Mesendoderm (in vitro differentiated cells): ENCODE measurements at regions not wholly inside any gene's neighbourhood (a gene's known extent, or its start where the extent isn't known, plus 50 kb on each side); places are given as distances from the start of the nearest gene placed in this dataset.

Experiments used
- DNase-seq: peaks from one replicate; pipeline ENCODE4 v3.0.0; 2013
- H2AK5ac ChIP-seq: 2 replicates; pipeline ENCODE4 v1.6.1; 2013; ENCODE audit warnings: low read length, inconsistent platforms
- H2BK120ac ChIP-seq: 2 replicates; pipeline ENCODE4 v1.6.1; 2013; ENCODE audit warnings: low read depth, mild to moderate bottlenecking, low read length, moderate library complexity, mixed read lengths
- H2BK15ac ChIP-seq: replicated peaks from 2 replicates; pipeline ENCODE4 v1.6.1; 2013; ENCODE audit warnings: low read depth, mild to moderate bottlenecking, moderate library complexity
- H2BK5ac ChIP-seq: 2 replicates; pipeline ENCODE4 v1.6.1; 2013; ENCODE audit warnings: low read length, inconsistent platforms
- H3K18ac ChIP-seq: 2 replicates; pipeline ENCODE4 v1.6.1; 2013; ENCODE audit warnings: mild to moderate bottlenecking, low read length, mixed read lengths
- H3K23ac ChIP-seq: one replicate; pipeline ENCODE4 v1.6.1; 2013; ENCODE audit warnings: low read length
- H3K27ac ChIP-seq: 2 replicates; pipeline ENCODE4 v1.5.1; 2013; ENCODE audit warnings: low read depth, mild to moderate bottlenecking, inconsistent platforms, low read length, moderate library complexity
- H3K27me3 ChIP-seq: 2 replicates; pipeline ENCODE4 v1.6.1; 2013; ENCODE audit warnings: low read length, control low read depth, mild to moderate bottlenecking, inconsistent platforms; ENCODE audit not compliant: insufficient read depth, poor library complexity
- H3K36me3 ChIP-seq: 2 replicates; pipeline ENCODE4 v1.6.1; 2013; ENCODE audit warnings: low read length, inconsistent platforms; ENCODE audit not compliant: control insufficient read depth, insufficient read depth
- H3K4ac ChIP-seq: one replicate; pipeline ENCODE4 v1.6.1; 2013; ENCODE audit warnings: low read depth, mild to moderate bottlenecking, low read length, moderate library complexity
- H3K4me1 ChIP-seq: 2 replicates; pipeline ENCODE4 v1.6.1; 2013; ENCODE audit warnings: low read depth, low read length, inconsistent platforms; ENCODE audit not compliant: control insufficient read depth
- H3K4me2 ChIP-seq: 2 replicates; pipeline ENCODE4 v1.6.1; 2013; ENCODE audit warnings: low read length
- H3K4me3 ChIP-seq: 2 replicates; pipeline ENCODE4 v1.5.1; 2013; ENCODE audit warnings: mild to moderate bottlenecking, low read length
- H3K56ac ChIP-seq: one replicate; pipeline ENCODE4 v1.6.1; 2013; ENCODE audit warnings: low read length
- H3K79me1 ChIP-seq: 2 replicates; pipeline ENCODE4 v1.6.1; 2013; ENCODE audit warnings: low read length, inconsistent platforms
- H3K79me2 ChIP-seq: 2 replicates; pipeline ENCODE4 v1.6.1; 2013; ENCODE audit warnings: mild to moderate bottlenecking, low read length; ENCODE audit not compliant: control insufficient read depth, insufficient read depth
- H3K9ac ChIP-seq: 2 replicates; pipeline ENCODE4 v1.6.1; 2013; ENCODE audit warnings: low read length, inconsistent platforms
- H4K5ac ChIP-seq: one replicate; pipeline ENCODE4 v1.6.1; 2013; ENCODE audit warnings: low read length
- H4K8ac ChIP-seq: one replicate; pipeline ENCODE4 v1.6.1; 2013; ENCODE audit warnings: low read depth, mild to moderate bottlenecking, control low read depth, low read length, moderate library complexity
- WGBS: extraction: QIAGEN DNeasy Blood & Tissue Kit; methylation state at CpG from one replicate; pipeline ENCODE4 v1.1.7; 2013; ENCODE audit warnings: low lambda C conversion rate, missing lambda C conversion rate; ENCODE audit not compliant: insufficient coverage; ENCODE audit errors: extremely low coverage; 5-methylcytosine and 5-hydroxymethylcytosine counted together

- Histone ChIP-seq H3K36me3 (no peaks in the 10 kb centered on the region), H3K56ac (no peak overlapping the region), H3K4me1 (no peaks in the 10 kb centered on the region), H4K5ac (no peak overlapping the region), H3K27me3 (no peaks in the 10 kb centered on the region), H4K8ac (no peak overlapping the region), H2BK120ac (no peak overlapping the region), H3K9ac (no peak overlapping the region), H3K4me2 (no peak overlapping the region), H3K4ac (no peak overlapping the region), H2BK15ac (no peak overlapping the region), H3K18ac (no peak overlapping the region), H3K79me2 (no peaks in the 10 kb centered on the region), H2AK5ac (no peak overlapping the region), H3K23ac (no peak overlapping the region), H3K79me1 (no peaks in the 10 kb centered on the region), H3K4me3 (no peak overlapping the region), H2BK5ac (no peak overlapping the region), H3K27ac (no peak overlapping the region)
- no peak for DNase-seq
- WGBS = no CpG with 5 or more reads among the region's 2 CpGs
Measured at GRCh38 chr9:30484690-30485089, 1899.8 kb upstream of the ACO1 start.

- Histone ChIP-seq H3K18ac (no peak overlapping the region), H3K23ac (no peak overlapping the region), H3K4me2 (no peak overlapping the region), H3K79me2 (no peaks in the 10 kb centered on the region), H3K4me3 (no peak overlapping the region), H3K4me1 (no peaks in the 10 kb centered on the region), H3K27me3 (no peaks in the 10 kb centered on the region), H3K79me1 (no peaks in the 10 kb centered on the region), H4K8ac (no peak overlapping the region), H2BK5ac (no peak overlapping the region), H4K5ac (no peak overlapping the region), H3K4ac (no peak overlapping the region), H2BK120ac (no peak overlapping the region), H3K27ac (no peak overlapping the region), H3K36me3 (no peaks in the 10 kb centered on the region), H2BK15ac (no peak overlapping the region), H2AK5ac (no peak overlapping the region), H3K56ac (no peak overlapping the region), H3K9ac (no peak overlapping the region)
- no peak for DNase-seq
- no CpG with 5 or more reads among the region's 1 CpG for WGBS
Measured at GRCh38 chr9:30504502-30504905, 1879.9 kb upstream of the ACO1 start.

- Histone ChIP-seq H2BK120ac (no peak overlapping the region), H3K56ac (no peak overlapping the region), H2BK15ac (no peak overlapping the region), H3K23ac (no peak overlapping the region), H3K4ac (no peak overlapping the region), H3K79me2 (no peaks in the 10 kb centered on the region), H3K9ac (no peak overlapping the region), H3K18ac (no peak overlapping the region), H3K4me1 (no peaks in the 10 kb centered on the region), H2BK5ac (no peak overlapping the region), H2AK5ac (no peak overlapping the region), H3K36me3 (no peaks in the 10 kb centered on the region), H3K79me1 (no peaks in the 10 kb centered on the region), H4K8ac (no peak overlapping the region), H3K27me3 (no peaks in the 10 kb centered on the region), H3K4me2 (no peak overlapping the region), H4K5ac (no peak overlapping the region), H3K4me3 (no peak overlapping the region), H3K27ac (no peak overlapping the region)
- no CpG with 5 or more reads among the region's 1 CpG for WGBS
- no peak for DNase-seq
Measured at GRCh38 chr9:30505311-30505710, 1879.1 kb upstream of the ACO1 start.

GRCh38 chr9:30506749-30507148 is 1877.7 kb upstream of the ACO1 start:
- WGBS = no CpG with 5 or more reads among the region's 2 CpGs
- no peak overlapping the region for H3K4me3 ChIP-seq
- H2AK5ac ChIP-seq = no peak overlapping the region
- no peaks in the 10 kb centered on the region for H3K79me1 ChIP-seq
- no peak overlapping the region for H3K27ac ChIP-seq
- H2BK120ac ChIP-seq = no peak overlapping the region
- no peaks in the 10 kb centered on the region for H3K79me2 ChIP-seq
- no peak overlapping the region for H4K8ac ChIP-seq
- no peak for DNase-seq
- no peak overlapping the region for H3K4ac ChIP-seq
- H3K56ac ChIP-seq = no peak overlapping the region
- no peak overlapping the region for H3K18ac ChIP-seq
- no peaks in the 10 kb centered on the region for H3K4me1 ChIP-seq
- no peaks in the 10 kb centered on the region for H3K36me3 ChIP-seq
- H2BK15ac ChIP-seq = no peak overlapping the region
- H3K27me3 ChIP-seq = no peaks in the 10 kb centered on the region
- no peak overlapping the region for H2BK5ac ChIP-seq
- no peak overlapping the region for H3K23ac ChIP-seq
- no peak overlapping the region for H3K9ac ChIP-seq
- H4K5ac ChIP-seq = no peak overlapping the region
- H3K4me2 ChIP-seq = no peak overlapping the region

- no peak overlapping the region for H4K5ac ChIP-seq
- no peak overlapping the region for H3K27ac ChIP-seq
- H4K8ac ChIP-seq = no peak overlapping the region
- no peaks in the 10 kb centered on the region for H3K27me3 ChIP-seq
- H3K9ac ChIP-seq = no peak overlapping the region
- no peak overlapping the region for H3K4me2 ChIP-seq
- H3K4me1 ChIP-seq = no peaks in the 10 kb centered on the region
- no peak for DNase-seq
- H2BK120ac ChIP-seq = no peak overlapping the region
- H3K23ac ChIP-seq = no peak overlapping the region
- no peaks in the 10 kb centered on the region for H3K79me2 ChIP-seq
- H3K18ac ChIP-seq = no peak overlapping the region
- H3K56ac ChIP-seq = no peak overlapping the region
- no CpG with 5 or more reads among the region's 2 CpGs for WGBS
- no peak overlapping the region for H3K4me3 ChIP-seq
- H2AK5ac ChIP-seq = no peak overlapping the region
- no peaks in the 10 kb centered on the region for H3K36me3 ChIP-seq
- H2BK5ac ChIP-seq = no peak overlapping the region
- no peaks in the 10 kb centered on the region for H3K79me1 ChIP-seq
- no peak overlapping the region for H2BK15ac ChIP-seq
- no peak overlapping the region for H3K4ac ChIP-seq
Measured at GRCh38 chr9:30507166-30507565, 1877.3 kb upstream of the ACO1 start.

GRCh38 chr9:30511666-30512065 is 1872.8 kb upstream of the ACO1 start:
- Histone ChIP-seq H2BK120ac (no peak overlapping the region), H2BK15ac (no peak overlapping the region), H3K4me1 (no peaks in the 10 kb centered on the region), H3K27me3 (no peaks in the 10 kb centered on the region), H3K56ac (no peak overlapping the region), H2BK5ac (no peak overlapping the region), H3K4ac (no peak overlapping the region), H3K4me3 (no peak overlapping the region), H3K79me1 (no peaks in the 10 kb centered on the region), H3K23ac (no peak overlapping the region), H3K36me3 (no peaks in the 10 kb centered on the region), H3K18ac (no peak overlapping the region), H3K4me2 (no peak overlapping the region), H2AK5ac (no peak overlapping the region), H3K27ac (no peak overlapping the region), H3K9ac (no peak overlapping the region), H4K8ac (no peak overlapping the region), H4K5ac (no peak overlapping the region), H3K79me2 (no peaks in the 10 kb centered on the region)
- no CpG with 5 or more reads among the region's 2 CpGs for WGBS
- DNase-seq = no peak
